HL-60 (cell line): ENCODE measurements at regions not wholly inside any gene's neighbourhood (a gene's known extent, or its start where the extent isn't known, plus 50 kb on each side); places are given as distances from the start of the nearest gene placed in this dataset.

Source experiments
- DNase-seq, 2 experiments: peaks; one replicate each; pipeline ENCODE4 v3.0.0-alpha.2; 2010 to 2020; ENCODE audit warnings: low read depth in 1 of 2, low spot score in 1 of 2
- H3K27ac ChIP-seq: fragments of 250-450 bp; sonication (Bioruptor Pico); replicated peaks from 2 replicates; pipeline ENCODE4 v1.5.1; 2020; ENCODE audit warnings: mild to moderate bottlenecking, moderate library complexity
- H3K27me3 ChIP-seq: fragments of 250-450 bp; sonication (Bioruptor Pico); 2 replicates; pipeline ENCODE4 v1.5.1; 2021; ENCODE audit warnings: mild to moderate bottlenecking, moderate library complexity; ENCODE audit not compliant: insufficient read depth, poor library complexity, severe bottlenecking
- H3K4me3 ChIP-seq: replicated peaks from 2 replicates; pipeline ENCODE4 v1.5.1; 2011; ENCODE audit warnings: mild to moderate bottlenecking, control low read depth, low read length; ENCODE audit not compliant: insufficient read depth
- GABPA ChIP-seq: IDR thresholded peaks from 2 replicates; pipeline ENCODE4 v1.6.1; 2012; ENCODE audit warnings: low read depth
- POLR2AphosphoS5 ChIP-seq: IDR thresholded peaks from 2 replicates; pipeline ENCODE4 v1.6.1; 2012; ENCODE audit warnings: low read depth
- SPI1 ChIP-seq: IDR thresholded peaks from 2 replicates; pipeline ENCODE4 v1.6.1; 2012; ENCODE audit warnings: low read depth, mild to moderate bottlenecking, borderline replicate concordance
- TF ChIP-seq, protein P1 (sequence below): IDR thresholded peaks from one replicate; pipeline ENCODE4 v1.5.1; 2011; ENCODE audit warnings: low read length, control low read depth, inconsistent platforms; ENCODE audit not compliant: insufficient read depth
- TF ChIP-seq, protein P2 (sequence below): IDR thresholded peaks from 2 replicates; pipeline ENCODE4 v1.6.1; 2012; ENCODE audit warnings: low read depth; ENCODE audit not compliant: insufficient replicate concordance

DNA sequence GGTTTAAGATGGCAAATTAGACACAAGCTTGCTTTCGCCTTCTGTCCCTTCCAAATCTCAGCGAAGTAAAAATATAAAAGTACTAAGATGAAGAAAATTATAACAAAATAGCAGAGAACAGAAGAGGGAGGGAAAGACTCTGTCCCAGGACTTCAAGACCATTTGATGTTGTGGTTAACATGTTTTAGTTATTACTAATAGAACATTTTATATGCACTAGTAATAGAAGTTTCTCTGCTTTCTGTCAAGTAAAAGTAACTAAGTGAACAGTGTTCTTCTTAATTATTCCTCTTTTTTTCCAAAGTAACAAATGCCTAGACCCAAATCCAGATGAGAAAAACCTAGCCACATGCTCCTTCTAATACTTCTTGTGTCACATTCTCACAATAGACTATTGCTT, 85.1 kb upstream of the DAAM1 start:
- DNase-seq, result no peak
- Histone ChIP-seq H3K27ac (no peak overlapping the region), H3K27me3 (no peaks in the 10 kb centered on the region), H3K4me3 (no peak overlapping the region)
- TF ChIP-seq, protein P1, sequence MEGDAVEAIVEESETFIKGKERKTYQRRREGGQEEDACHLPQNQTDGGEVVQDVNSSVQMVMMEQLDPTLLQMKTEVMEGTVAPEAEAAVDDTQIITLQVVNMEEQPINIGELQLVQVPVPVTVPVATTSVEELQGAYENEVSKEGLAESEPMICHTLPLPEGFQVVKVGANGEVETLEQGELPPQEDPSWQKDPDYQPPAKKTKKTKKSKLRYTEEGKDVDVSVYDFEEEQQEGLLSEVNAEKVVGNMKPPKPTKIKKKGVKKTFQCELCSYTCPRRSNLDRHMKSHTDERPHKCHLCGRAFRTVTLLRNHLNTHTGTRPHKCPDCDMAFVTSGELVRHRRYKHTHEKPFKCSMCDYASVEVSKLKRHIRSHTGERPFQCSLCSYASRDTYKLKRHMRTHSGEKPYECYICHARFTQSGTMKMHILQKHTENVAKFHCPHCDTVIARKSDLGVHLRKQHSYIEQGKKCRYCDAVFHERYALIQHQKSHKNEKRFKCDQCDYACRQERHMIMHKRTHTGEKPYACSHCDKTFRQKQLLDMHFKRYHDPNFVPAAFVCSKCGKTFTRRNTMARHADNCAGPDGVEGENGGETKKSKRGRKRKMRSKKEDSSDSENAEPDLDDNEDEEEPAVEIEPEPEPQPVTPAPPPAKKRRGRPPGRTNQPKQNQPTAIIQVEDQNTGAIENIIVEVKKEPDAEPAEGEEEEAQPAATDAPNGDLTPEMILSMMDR, result no peak
- TF ChIP-seq POLR2AphosphoS5, result no peak
- no peak for TF ChIP-seq SPI1
- TF ChIP-seq, protein P2, sequence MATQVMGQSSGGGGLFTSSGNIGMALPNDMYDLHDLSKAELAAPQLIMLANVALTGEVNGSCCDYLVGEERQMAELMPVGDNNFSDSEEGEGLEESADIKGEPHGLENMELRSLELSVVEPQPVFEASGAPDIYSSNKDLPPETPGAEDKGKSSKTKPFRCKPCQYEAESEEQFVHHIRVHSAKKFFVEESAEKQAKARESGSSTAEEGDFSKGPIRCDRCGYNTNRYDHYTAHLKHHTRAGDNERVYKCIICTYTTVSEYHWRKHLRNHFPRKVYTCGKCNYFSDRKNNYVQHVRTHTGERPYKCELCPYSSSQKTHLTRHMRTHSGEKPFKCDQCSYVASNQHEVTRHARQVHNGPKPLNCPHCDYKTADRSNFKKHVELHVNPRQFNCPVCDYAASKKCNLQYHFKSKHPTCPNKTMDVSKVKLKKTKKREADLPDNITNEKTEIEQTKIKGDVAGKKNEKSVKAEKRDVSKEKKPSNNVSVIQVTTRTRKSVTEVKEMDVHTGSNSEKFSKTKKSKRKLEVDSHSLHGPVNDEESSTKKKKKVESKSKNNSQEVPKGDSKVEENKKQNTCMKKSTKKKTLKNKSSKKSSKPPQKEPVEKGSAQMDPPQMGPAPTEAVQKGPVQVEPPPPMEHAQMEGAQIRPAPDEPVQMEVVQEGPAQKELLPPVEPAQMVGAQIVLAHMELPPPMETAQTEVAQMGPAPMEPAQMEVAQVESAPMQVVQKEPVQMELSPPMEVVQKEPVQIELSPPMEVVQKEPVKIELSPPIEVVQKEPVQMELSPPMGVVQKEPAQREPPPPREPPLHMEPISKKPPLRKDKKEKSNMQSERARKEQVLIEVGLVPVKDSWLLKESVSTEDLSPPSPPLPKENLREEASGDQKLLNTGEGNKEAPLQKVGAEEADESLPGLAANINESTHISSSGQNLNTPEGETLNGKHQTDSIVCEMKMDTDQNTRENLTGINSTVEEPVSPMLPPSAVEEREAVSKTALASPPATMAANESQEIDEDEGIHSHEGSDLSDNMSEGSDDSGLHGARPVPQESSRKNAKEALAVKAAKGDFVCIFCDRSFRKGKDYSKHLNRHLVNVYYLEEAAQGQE, result no peak
- no peak for TF ChIP-seq GABPA

DNA sequence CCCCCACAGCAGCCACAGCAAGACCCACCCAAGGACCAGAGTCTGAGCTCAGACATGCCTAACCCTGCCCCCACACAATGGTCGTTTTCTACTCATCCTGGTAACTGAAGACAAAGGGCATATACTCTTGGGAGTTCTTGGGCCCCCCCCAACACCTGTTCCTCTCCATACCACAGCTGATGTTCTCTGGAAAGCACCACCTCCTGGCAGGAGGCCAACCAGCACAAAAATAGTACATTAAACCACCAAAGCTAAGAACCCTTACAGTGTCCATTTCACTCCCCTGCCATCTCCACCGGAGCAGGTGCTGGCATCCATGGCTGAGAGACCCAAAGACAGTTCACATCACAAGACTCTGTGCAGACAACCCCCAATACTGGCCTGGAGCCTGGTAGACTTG, 80.6 kb upstream of the DAAM1 start:
- no peak overlapping the region for H3K4me3 ChIP-seq
- DNase-seq, result no peak

DNA sequence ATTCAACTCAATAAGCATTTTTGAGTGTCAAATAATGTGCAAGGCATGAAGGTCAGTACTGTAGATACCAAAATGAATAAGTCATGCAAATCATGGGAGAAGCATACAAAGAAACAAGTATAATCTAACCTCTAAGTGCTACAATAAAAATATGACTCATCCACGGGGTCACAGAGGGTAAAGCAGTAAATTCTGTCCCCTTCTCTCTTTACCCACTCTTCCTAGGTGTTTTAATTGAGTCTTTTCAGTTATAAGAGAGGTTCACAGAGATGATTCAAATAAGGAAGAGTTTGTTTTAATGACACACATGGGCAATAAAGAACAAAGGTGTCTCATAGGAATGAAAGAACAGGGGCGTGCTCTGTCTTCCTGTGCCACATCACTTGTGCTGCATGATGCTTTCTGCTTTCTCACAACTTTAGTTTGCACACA, 71.5 kb upstream of the DAAM1 start:
- Histone ChIP-seq H3K4me3 (no peak overlapping the region), H3K27me3 (peaks cover 5% of the 10 kb centered on the region), H3K27ac (no peak overlapping the region)
- TF ChIP-seq SPI1 (no peak), POLR2AphosphoS5 (no peak), GABPA (no peak)
- TF ChIP-seq, protein P1, result no peak
- TF ChIP-seq, protein P2, result no peak
- no peak for DNase-seq

More for the DNA sequence above, 80.6 kb upstream of the DAAM1 start:
- H3K27me3 ChIP-seq, result peaks cover 3% of the 10 kb centered on the region
- TF ChIP-seq POLR2AphosphoS5, result no peak
- TF ChIP-seq, protein P2, result no peak
- TF ChIP-seq SPI1, result no peak
- TF ChIP-seq GABPA, result no peak
- TF ChIP-seq, protein P1, result no peak
- no peak overlapping the region for H3K27ac ChIP-seq
